ENCODE measurements at regions not wholly inside any gene's neighbourhood (a gene's known extent, or its start where the extent isn't known, plus 50 kb on each side); places are given as distances from the start of the nearest gene placed in this dataset.

- TF ChIP-seq CSRNP3 (CRISPR knock-in tag; IDR thresholded peaks at IDR 0.05): no peak
- no peak for TF ChIP-seq TSHZ2 (CRISPR knock-in tag; IDR thresholded peaks at IDR 0.05)
- no peak for TF ChIP-seq TCF4 (CRISPR knock-in tag; IDR thresholded peaks at IDR 0.05; ENCODE audit: borderline replicate concordance)
- no peak for TF ChIP-seq ZC3H10 (CRISPR knock-in tag; IDR thresholded peaks at IDR 0.05)
- no peak for TF ChIP-seq ZFP3 (CRISPR knock-in tag; IDR thresholded peaks at IDR 0.05)
- no peak for TF ChIP-seq PATZ1 (CRISPR knock-in tag; IDR thresholded peaks at IDR 0.05; ENCODE audit: borderline replicate concordance)
- TF ChIP-seq ARNTL (CRISPR knock-in tag; IDR thresholded peaks at IDR 0.05; ENCODE audit: borderline replicate concordance, low read depth): no peak
- TF ChIP-seq RARB (CRISPR knock-in tag; IDR thresholded peaks at IDR 0.05): no peak
- no peak for TF ChIP-seq ZFP30 (CRISPR knock-in tag; IDR thresholded peaks at IDR 0.05)
- no peak for TF ChIP-seq PPARA (CRISPR knock-in tag; IDR thresholded peaks at IDR 0.05; ENCODE audit: borderline replicate concordance)
Measured at GRCh38 chr9:86557918-86558317, 203.7 kb upstream of the TUT7 start.
